ENCODE measurements at regions not wholly inside any gene's neighbourhood (a gene's known extent, or its start where the extent isn't known, plus 50 kb on each side); places are given as distances from the start of the nearest gene placed in this dataset.

GRCh38 chr1:82330330-82330729 is 529.6 kb downstream of the ADGRL2 start:
- no peak overlapping the region for H3K27ac Mint-ChIP-seq
- H3K36me3 ChIP-seq (ENCODE audit: insufficient read depth, low read length) = no peaks in the 10 kb centered on the region
- no peak for TF ChIP-seq CTCF (IDR thresholded peaks at IDR 0.05)
- DNase-seq (no peak), ATAC-seq (ENCODE audit: poor library complexity) (no peak)
- no peaks in the 10 kb centered on the region for H3K4me1 ChIP-seq (ENCODE audit: insufficient read depth, low read length)
- H3K9me3 ChIP-seq (ENCODE audit: control insufficient read depth in 1 of 2, insufficient read depth in 1 of 2, low read length in 2 of 2) = peaks cover 0 to 6% of the 10 kb centered on the region in 2 experiments
- H3K27ac ChIP-seq (ENCODE audit: low read depth in 1 of 2, low read length in 2 of 2) = no peak overlapping the region
- H3K4me1 Mint-ChIP-seq (ENCODE audit: low read depth) = no peaks in the 10 kb centered on the region
- no peaks in the 10 kb centered on the region for H3K27me3 Mint-ChIP-seq
- ChIA-PET CTCF (no interaction called here), POLR2A (no interaction called here)
- no peaks in the 10 kb centered on the region for H3K36me3 Mint-ChIP-seq (ENCODE audit: low read depth)
- intact Hi-C loops (cut with DNase I, micrococcal nuclease) = no loop called here
- H3K4me3 Mint-ChIP-seq = no peak overlapping the region
- peaks cover 6% of the 10 kb centered on the region for H3K9me3 Mint-ChIP-seq
- no peaks in the 10 kb centered on the region for H3K27me3 ChIP-seq (ENCODE audit: control insufficient read depth in 1 of 2, insufficient read depth in 2 of 2, low read length in 2 of 2)
- no peak overlapping the region for H3K4me3 ChIP-seq (ENCODE audit: low read length)

- no peak overlapping the region for H3K4me3 ChIP-seq (ENCODE audit: low read length)
- TF ChIP-seq CTCF (IDR thresholded peaks at IDR 0.05) = no peak
- peaks cover 6% of the 10 kb centered on the region for H3K9me3 Mint-ChIP-seq
- ATAC-seq (ENCODE audit: poor library complexity) = no peak
- intact Hi-C loops (cut with DNase I, micrococcal nuclease) = no loop called here
- ChIA-PET POLR2A (no interaction called here), CTCF (no interaction called here)
- no peaks in the 10 kb centered on the region for H3K36me3 ChIP-seq (ENCODE audit: insufficient read depth, low read length)
- no peaks in the 10 kb centered on the region for H3K27me3 Mint-ChIP-seq
- no peaks in the 10 kb centered on the region for H3K4me1 ChIP-seq (ENCODE audit: insufficient read depth, low read length)
- no peaks in the 10 kb centered on the region for H3K27me3 ChIP-seq (ENCODE audit: control insufficient read depth in 1 of 2, insufficient read depth in 2 of 2, low read length in 2 of 2)
- H3K4me1 Mint-ChIP-seq (ENCODE audit: low read depth) = no peaks in the 10 kb centered on the region
- no peak overlapping the region for H3K4me3 Mint-ChIP-seq
- H3K27ac Mint-ChIP-seq = no peak overlapping the region
- no peak for DNase-seq
- peaks cover 0 to 6% of the 10 kb centered on the region in 2 experiments for H3K9me3 ChIP-seq (ENCODE audit: control insufficient read depth in 1 of 2, insufficient read depth in 1 of 2, low read length in 2 of 2)
- H3K27ac ChIP-seq (ENCODE audit: low read depth in 1 of 2, low read length in 2 of 2) = no peak overlapping the region
- no peaks in the 10 kb centered on the region for H3K36me3 Mint-ChIP-seq (ENCODE audit: low read depth)
These were observed 528.5 kb downstream of the ADGRL2 start for GRCh38 chr1:82329226-82329625.

- Mint-ChIP-seq H3K9me3 (no peaks in the 10 kb centered on the region), H3K36me3 (ENCODE audit: low read depth) (no peaks in the 10 kb centered on the region)
- CTCF ChIA-PET = no interaction called here
These were observed 522.6 kb downstream of the ADGRL2 start for GRCh38 chr1:82323144-82323841.

More at GRCh38 chr1:82323144-82323841, 522.6 kb downstream of the ADGRL2 start:
- no peak overlapping the region for H3K27ac Mint-ChIP-seq
- intact Hi-C loops (cut with DNase I, micrococcal nuclease) = no loop called here
- no peak for DNase-seq
- H3K27me3 ChIP-seq (ENCODE audit: control insufficient read depth in 1 of 2, insufficient read depth in 2 of 2, low read length in 2 of 2) = no peaks in the 10 kb centered on the region
- H3K4me3 ChIP-seq (ENCODE audit: low read length) = no peak overlapping the region
- ATAC-seq (ENCODE audit: poor library complexity) = no peak
- H3K27ac ChIP-seq (ENCODE audit: low read depth in 1 of 2, low read length in 2 of 2) = no peak overlapping the region
- no peak for TF ChIP-seq CTCF (IDR thresholded peaks at IDR 0.05)
- no peaks in the 10 kb centered on the region for H3K9me3 ChIP-seq (ENCODE audit: control insufficient read depth in 1 of 2, insufficient read depth in 1 of 2, low read length in 2 of 2)
- H3K27me3 Mint-ChIP-seq = no peaks in the 10 kb centered on the region
- POLR2A ChIA-PET = no interaction called here
- H3K4me1 ChIP-seq (ENCODE audit: insufficient read depth, low read length) = no peaks in the 10 kb centered on the region
- H3K36me3 ChIP-seq (ENCODE audit: insufficient read depth, low read length) = no peaks in the 10 kb centered on the region
- no peaks in the 10 kb centered on the region for H3K4me1 Mint-ChIP-seq (ENCODE audit: low read depth)
- no peak overlapping the region for H3K4me3 Mint-ChIP-seq
